NB4 (cell line): ENCODE measurements at regions not wholly inside any gene's neighbourhood (a gene's known extent, or its start where the extent isn't known, plus 50 kb on each side); places are given as distances from the start of the nearest gene placed in this dataset.

Source experiments
- CTCF ChIP-seq: IDR thresholded peaks from one replicate; pipeline ENCODE4 v1.5.1; 2012; ENCODE audit warnings: low read depth, low read length
- MAX ChIP-seq: IDR thresholded peaks from 2 replicates; pipeline ENCODE4 v1.6.1; 2011; ENCODE audit warnings: low read depth, low read length
- MYC ChIP-seq: IDR thresholded peaks from 2 replicates; pipeline ENCODE4 v1.6.1; 2011; ENCODE audit warnings: low read depth, low read length
- POLR2A ChIP-seq: IDR thresholded peaks from 2 replicates; pipeline ENCODE4 v1.6.1; 2011; ENCODE audit warnings: mild to moderate bottlenecking; ENCODE audit not compliant: insufficient read length; ENCODE audit errors: extremely low read depth

GRCh38 chr7:106966121-106966520 is 78.4 kb upstream of the PRKAR2B start:
- TF ChIP-seq POLR2A: no peak
- no peak for TF ChIP-seq CTCF
- no peak for TF ChIP-seq MAX
- no peak for TF ChIP-seq MYC
